ENCODE measurements at regions not wholly inside any gene's neighbourhood (a gene's known extent, or its start where the extent isn't known, plus 50 kb on each side); places are given as distances from the start of the nearest gene placed in this dataset.

DNA sequence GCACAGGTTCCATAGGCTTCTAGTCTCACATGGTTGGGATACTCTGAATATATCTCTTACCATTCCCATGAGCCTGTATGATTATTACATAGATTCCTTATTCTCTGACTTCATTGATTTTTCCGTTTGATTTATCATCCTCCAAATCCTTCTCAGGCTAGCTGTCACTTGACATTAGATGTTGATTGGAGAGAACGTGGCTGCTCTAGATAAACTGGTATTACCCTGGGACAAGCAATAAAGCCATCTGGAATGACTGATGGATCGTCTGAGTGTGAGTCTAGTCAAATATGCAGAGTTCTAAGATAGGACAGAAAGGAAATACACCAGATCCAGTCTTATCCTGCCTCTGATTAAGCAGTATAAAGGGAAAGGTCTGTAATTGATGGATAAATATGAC lies 325.6 kb upstream of the EPHA4 start:
- TF ChIP-seq, protein P1, sequence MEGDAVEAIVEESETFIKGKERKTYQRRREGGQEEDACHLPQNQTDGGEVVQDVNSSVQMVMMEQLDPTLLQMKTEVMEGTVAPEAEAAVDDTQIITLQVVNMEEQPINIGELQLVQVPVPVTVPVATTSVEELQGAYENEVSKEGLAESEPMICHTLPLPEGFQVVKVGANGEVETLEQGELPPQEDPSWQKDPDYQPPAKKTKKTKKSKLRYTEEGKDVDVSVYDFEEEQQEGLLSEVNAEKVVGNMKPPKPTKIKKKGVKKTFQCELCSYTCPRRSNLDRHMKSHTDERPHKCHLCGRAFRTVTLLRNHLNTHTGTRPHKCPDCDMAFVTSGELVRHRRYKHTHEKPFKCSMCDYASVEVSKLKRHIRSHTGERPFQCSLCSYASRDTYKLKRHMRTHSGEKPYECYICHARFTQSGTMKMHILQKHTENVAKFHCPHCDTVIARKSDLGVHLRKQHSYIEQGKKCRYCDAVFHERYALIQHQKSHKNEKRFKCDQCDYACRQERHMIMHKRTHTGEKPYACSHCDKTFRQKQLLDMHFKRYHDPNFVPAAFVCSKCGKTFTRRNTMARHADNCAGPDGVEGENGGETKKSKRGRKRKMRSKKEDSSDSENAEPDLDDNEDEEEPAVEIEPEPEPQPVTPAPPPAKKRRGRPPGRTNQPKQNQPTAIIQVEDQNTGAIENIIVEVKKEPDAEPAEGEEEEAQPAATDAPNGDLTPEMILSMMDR (conservative IDR thresholded peaks at IDR 0.05 in 1 of 2, IDR thresholded peaks at IDR 0.05 in 1 of 2; ENCODE audit: extremely low read depth in 1 of 2, insufficient read depth in 1 of 2, low read depth in 1 of 2, low read length in 2 of 2) = no peak
- TF ChIP-seq EZH2 (IDR thresholded peaks at IDR 0.05; ENCODE audit: borderline replicate concordance, low read length) = no peak

Data from mammary epithelial cell (primary cell).